ENCODE measurements at regions not wholly inside any gene's neighbourhood (a gene's known extent, or its start where the extent isn't known, plus 50 kb on each side); places are given as distances from the start of the nearest gene placed in this dataset.

DNA sequence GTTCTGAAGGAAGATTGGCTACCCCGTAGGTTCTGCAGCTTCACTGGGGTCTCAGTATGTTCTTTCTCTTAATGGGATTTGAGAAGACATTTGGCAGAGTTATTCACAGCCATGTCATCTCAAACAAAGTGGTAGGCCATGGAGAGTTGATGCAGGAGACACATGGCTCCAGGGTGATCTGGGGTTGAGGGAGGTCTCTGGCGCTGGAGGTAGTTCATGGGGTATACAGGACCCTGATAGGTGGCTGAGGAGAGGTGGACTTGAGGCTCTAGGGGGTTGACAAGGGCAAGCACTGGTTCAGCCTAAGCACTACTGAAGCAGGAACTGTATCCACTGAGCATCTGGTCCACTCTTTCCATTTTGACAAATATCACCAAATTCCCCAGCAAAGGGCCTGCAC is 100.4 kb downstream of the C1orf94 start:
- intact Hi-C loops (cut with DNase I; ENCODE audit: low total_unique reads), result no loop called here
- TF ChIP-seq POLR2A (IDR thresholded peaks at IDR 0.05), result no peak
- Histone ChIP-seq H3K27me3 (replicated peaks in 1 of 7) (peaks cover 0 to 13% (median 0%) of the 10 kb centered on the region in 7 donors), H3K4me1 (no peaks in the 10 kb centered on the region), H3K9me3 (peaks cover 0 to 5% (median 0%) of the 10 kb centered on the region in 8 donors), H3K27ac (no peak overlapping the region), H3K36me3 (no peaks in the 10 kb centered on the region), H3K4me3 (no peak overlapping the region)
- 74 to 89% (median 76%) methylated on average over 2 of the region's 2 CpGs for WGBS, 5 donors
- no peak for DNase-seq

DNA sequence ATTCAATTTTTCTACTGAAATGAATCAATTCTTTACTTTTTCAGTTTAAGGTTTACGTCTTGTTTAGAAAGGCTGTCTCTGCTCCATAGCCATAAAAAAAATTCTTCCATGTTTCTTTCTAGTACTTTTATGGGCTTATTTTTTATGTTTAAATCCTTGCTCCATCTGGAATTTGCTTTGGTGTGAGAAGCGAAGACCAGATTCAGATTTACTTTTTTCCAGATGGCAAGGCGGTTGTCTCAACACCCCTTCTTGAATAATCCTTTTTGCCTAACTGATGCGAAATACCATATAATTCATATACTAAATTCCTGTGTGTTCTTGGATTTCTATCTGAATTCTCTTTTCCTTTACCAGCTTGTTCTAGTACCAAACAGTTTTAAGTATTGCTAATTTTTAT is 101.5 kb downstream of the C1orf94 start:
- 89 to 96% (median 95%) methylated on average over 4 of the region's 4 CpGs for WGBS, 5 donors
- Histone ChIP-seq H3K27me3 (replicated peaks in 1 of 7) (peaks cover 0 to 21% (median 0%) of the 10 kb centered on the region in 7 donors), H3K4me3 (no peak overlapping the region), H3K27ac (no peak overlapping the region), H3K4me1 (no peaks in the 10 kb centered on the region), H3K36me3 (no peaks in the 10 kb centered on the region), H3K9me3 (peaks cover 0 to 5% (median 0%) of the 10 kb centered on the region in 8 donors)
- TF ChIP-seq CTCF (IDR thresholded peaks at IDR 0.05 in 8 of 11, conservative IDR thresholded peaks at IDR 0.05 in 3 of 11) (no peak), POLR2AphosphoS5 (IDR thresholded peaks at IDR 0.05) (no peak), POLR2A (IDR thresholded peaks at IDR 0.05) (no peak)
- no peak for DNase-seq
- intact Hi-C loops (cut with DNase I; ENCODE audit: low total_unique reads), result no loop called here

- Histone ChIP-seq H3K9me3 (peaks cover 0 to 5% (median 0%) of the 10 kb centered on the region in 8 donors), H3K4me3 (no peak overlapping the region), H3K27me3 (replicated peaks in 1 of 7) (peaks cover 0 to 21% (median 0%) of the 10 kb centered on the region in 7 donors), H3K4me1 (no peaks in the 10 kb centered on the region), H3K36me3 (no peaks in the 10 kb centered on the region), H3K27ac (no peak overlapping the region)
- intact Hi-C loops (cut with DNase I; ENCODE audit: low total_unique reads), result no loop called here
- 74 to 91% (median 81%) methylated on average over 1 of the region's 1 CpG for WGBS, 5 donors
- DNase-seq, result no peak
- no peak for TF ChIP-seq POLR2AphosphoS5 (IDR thresholded peaks at IDR 0.05)
- no peak for TF ChIP-seq POLR2A (IDR thresholded peaks at IDR 0.05)
Observed at GRCh38 chr1:34279971-34280370, 103.3 kb downstream of the C1orf94 start.

- H3K4me3 ChIP-seq, result no peak overlapping the region
- H3K36me3 ChIP-seq, result no peaks in the 10 kb centered on the region
- TF ChIP-seq CTCF (IDR thresholded peaks at IDR 0.05 in 8 of 11, conservative IDR thresholded peaks at IDR 0.05 in 3 of 11), result no peak
- no peak for TF ChIP-seq POLR2A (IDR thresholded peaks at IDR 0.05)
- no peak for TF ChIP-seq POLR2AphosphoS5 (IDR thresholded peaks at IDR 0.05)
- no peaks in the 10 kb centered on the region for H3K4me1 ChIP-seq
- 67 to 85% (median 79%) methylated on average over 4 of the region's 4 CpGs for WGBS, 5 donors
- H3K27ac ChIP-seq, result no peak overlapping the region
- peaks cover 0 to 5% (median 0%) of the 10 kb centered on the region in 8 donors for H3K9me3 ChIP-seq
- intact Hi-C loops (cut with DNase I; ENCODE audit: low total_unique reads), result no loop called here
- DNase-seq, result no peak
- peaks cover 0 to 21% (median 0%) of the 10 kb centered on the region in 7 donors for H3K27me3 ChIP-seq (replicated peaks in 1 of 7)
Observed at GRCh38 chr1:34280509-34280908, 103.8 kb downstream of the C1orf94 start.

DNA sequence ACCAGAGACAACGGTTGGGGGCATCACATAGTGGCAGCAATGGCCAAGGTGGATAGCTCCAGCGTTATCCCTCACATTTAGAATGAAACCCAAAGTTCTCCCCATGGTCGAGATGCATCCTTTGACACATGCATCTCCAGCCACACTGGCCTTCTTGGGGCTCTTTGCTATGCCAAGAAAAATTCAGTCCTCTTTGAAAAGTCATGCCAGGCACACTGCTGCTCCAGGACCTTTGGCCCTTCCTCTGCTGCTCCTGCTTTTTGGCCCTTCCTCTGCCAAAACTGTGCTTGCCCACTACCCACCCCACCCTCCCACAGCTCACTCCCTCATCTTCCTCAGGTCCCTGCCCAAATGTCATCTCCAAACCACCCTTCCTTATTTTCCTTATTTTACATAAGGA is 106.4 kb downstream of the C1orf94 start:
- Histone ChIP-seq H3K4me1 (no peaks in the 10 kb centered on the region), H3K9me3 (peaks cover 0 to 5% (median 0%) of the 10 kb centered on the region in 8 donors), H3K4me3 (no peak overlapping the region), H3K36me3 (no peaks in the 10 kb centered on the region), H3K27ac (no peak overlapping the region), H3K27me3 (replicated peaks in 1 of 7) (peaks cover 0 to 30% (median 0%) of the 10 kb centered on the region in 7 donors)
- WGBS, 5 donors, result 37 to 73% (median 56%) methylated on average over 3 of the region's 3 CpGs
- DNase-seq, result no peak
- intact Hi-C loops (cut with DNase I; ENCODE audit: low total_unique reads), result no loop called here
- no peak for TF ChIP-seq CTCF (IDR thresholded peaks at IDR 0.05 in 8 of 11, conservative IDR thresholded peaks at IDR 0.05 in 3 of 11)
- TF ChIP-seq POLR2A (IDR thresholded peaks at IDR 0.05), result no peak
- no peak for TF ChIP-seq POLR2AphosphoS5 (IDR thresholded peaks at IDR 0.05)
